Neural progenitor cell (in vitro differentiated cells): ENCODE measurements at regions not wholly inside any gene's neighbourhood (a gene's known extent, or its start where the extent isn't known, plus 50 kb on each side); places are given as distances from the start of the nearest gene placed in this dataset.

Source experiments
- DNase-seq: peaks from one replicate; pipeline ENCODE4 v3.0.0-alpha.2; 2016; ENCODE audit warnings: low spot score
- H2AFZ ChIP-seq: fragments of 200-600 bp; sonication (generic); replicated peaks from 2 replicates; pipeline ENCODE4 v1.6.1; 2016; ENCODE audit warnings: antibody characterized with exemption
- H3F3A ChIP-seq: fragments of 200-600 bp; sonication (generic); 2 replicates; pipeline ENCODE4 v1.6.1; 2016; ENCODE audit warnings: antibody characterized with exemption, low read depth
- H3K27ac ChIP-seq: fragments of 200-600 bp; sonication (generic); 2 replicates; pipeline ENCODE4 v1.5.1; 2016; ENCODE audit warnings: mild to moderate bottlenecking
- H3K27me3 ChIP-seq: fragments of 200-600 bp; sonication (generic); 2 replicates; pipeline ENCODE4 v1.6.1; 2016; ENCODE audit warnings: mild to moderate bottlenecking, moderate library complexity
- H3K36me3 ChIP-seq: fragments of 200-600 bp; sonication (generic); 2 replicates; pipeline ENCODE4 v1.5.1; 2016
- H3K4me1 ChIP-seq: fragments of 200-600 bp; sonication (generic); 2 replicates; pipeline ENCODE4 v1.6.1; 2016; ENCODE audit warnings: mixed run types
- H3K4me2 ChIP-seq: fragments of 200-600 bp; sonication (generic); 2 replicates; pipeline ENCODE4 v1.6.1; 2016
- H3K4me3 ChIP-seq: fragments of 200-600 bp; sonication (generic); 2 replicates; pipeline ENCODE4 v1.5.1; 2016
- H3K79me2 ChIP-seq: fragments of 200-600 bp; sonication (generic); 2 replicates; pipeline ENCODE4 v1.6.1; 2016; ENCODE audit warnings: low read depth
- H3K9ac ChIP-seq: fragments of 200-600 bp; sonication (generic); 2 replicates; pipeline ENCODE4 v1.6.1; 2016
- H3K9me3 ChIP-seq: fragments of 200-600 bp; sonication (generic); 2 replicates; pipeline ENCODE4 v1.5.1; 2016; ENCODE audit warnings: low read depth
- H4K20me1 ChIP-seq: fragments of 200-600 bp; sonication (generic); 2 replicates; pipeline ENCODE4 v1.6.1; 2016; ENCODE audit warnings: low read depth
- H3K27ac Mint-ChIP-seq: 3 replicates; pipeline ENCODE4 v1.8.0; 2021; ENCODE audit warnings: mixed read lengths
- H3K27me3 Mint-ChIP-seq: 2 replicates; pipeline ENCODE4 v1.8.0; 2022; ENCODE audit warnings: low read depth, mild to moderate bottlenecking, inconsistent platforms, moderate library complexity, mixed read lengths; ENCODE audit not compliant: insufficient read depth
- H3K36me3 Mint-ChIP-seq: 3 replicates; pipeline ENCODE4 v1.8.0; 2021; ENCODE audit warnings: mixed read lengths
- H3K4me1 Mint-ChIP-seq: 3 replicates; pipeline ENCODE4 v1.8.0; 2021; ENCODE audit warnings: mixed read lengths
- H3K4me3 Mint-ChIP-seq: 3 replicates; pipeline ENCODE4 v1.8.0; 2021; ENCODE audit warnings: mild to moderate bottlenecking, moderate library complexity, mixed read lengths
- H3K9me3 Mint-ChIP-seq: 3 replicates; pipeline ENCODE4 v1.8.0; 2020; ENCODE audit warnings: mixed read lengths
- EZH2 ChIP-seq: fragments of 200-600 bp; sonication (generic); IDR thresholded peaks from 2 replicates; pipeline ENCODE4 v1.6.1; 2017; ENCODE audit warnings: antibody characterized with exemption, mild to moderate bottlenecking, moderate library complexity
- EZH2phosphoT487 ChIP-seq: fragments of 200-600 bp; sonication (generic); IDR thresholded peaks from 2 replicates; pipeline ENCODE4 v1.6.1; 2017; ENCODE audit warnings: antibody characterized with exemption
- TF ChIP-seq, protein P1 (sequence below): fragments of 200-600 bp; sonication (generic); IDR thresholded peaks from 2 replicates; pipeline ENCODE4 v1.5.1; 2017; ENCODE audit warnings: antibody characterized with exemption, mild to moderate bottlenecking

DNA sequence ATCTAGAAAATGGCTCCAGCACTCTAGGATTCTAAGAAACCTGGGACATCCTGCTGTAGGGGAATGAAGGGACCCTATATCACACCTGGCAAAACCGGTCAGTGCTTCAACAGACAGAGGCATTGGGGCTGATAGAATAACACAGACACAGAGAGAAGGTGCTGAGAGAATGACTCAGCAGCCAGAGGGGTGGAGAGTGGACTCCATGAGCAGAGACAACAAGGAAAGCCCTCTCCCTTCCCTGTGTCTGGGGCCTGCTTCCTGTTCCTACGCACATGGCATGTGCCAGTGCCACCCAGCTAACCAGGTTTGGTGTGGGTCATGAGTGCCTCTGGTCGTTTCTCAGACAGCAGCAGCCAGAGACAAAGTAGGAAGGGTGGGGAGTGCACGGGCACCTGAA is 140.3 kb downstream of the CCT6B start:
- Histone ChIP-seq H3K9me3 (no peaks in the 10 kb centered on the region), H3K27me3 (peaks cover 68% of the 10 kb centered on the region), H3K4me2 (peak overlapping the region; percentile 69), H2AFZ (no peak overlapping the region), H3F3A (peaks cover 10% of the 10 kb centered on the region), H3K4me1 (peaks cover 23% of the 10 kb centered on the region), H3K79me2 (no peaks in the 10 kb centered on the region), H3K36me3 (no peaks in the 10 kb centered on the region), H3K9ac (no peak overlapping the region), H4K20me1 (peaks cover 10% of the 10 kb centered on the region), H3K27ac (no peak overlapping the region), H3K4me3 (no peak overlapping the region)
- TF ChIP-seq EZH2 (no peak), EZH2phosphoT487 (no peak)
- TF ChIP-seq, protein P1, sequence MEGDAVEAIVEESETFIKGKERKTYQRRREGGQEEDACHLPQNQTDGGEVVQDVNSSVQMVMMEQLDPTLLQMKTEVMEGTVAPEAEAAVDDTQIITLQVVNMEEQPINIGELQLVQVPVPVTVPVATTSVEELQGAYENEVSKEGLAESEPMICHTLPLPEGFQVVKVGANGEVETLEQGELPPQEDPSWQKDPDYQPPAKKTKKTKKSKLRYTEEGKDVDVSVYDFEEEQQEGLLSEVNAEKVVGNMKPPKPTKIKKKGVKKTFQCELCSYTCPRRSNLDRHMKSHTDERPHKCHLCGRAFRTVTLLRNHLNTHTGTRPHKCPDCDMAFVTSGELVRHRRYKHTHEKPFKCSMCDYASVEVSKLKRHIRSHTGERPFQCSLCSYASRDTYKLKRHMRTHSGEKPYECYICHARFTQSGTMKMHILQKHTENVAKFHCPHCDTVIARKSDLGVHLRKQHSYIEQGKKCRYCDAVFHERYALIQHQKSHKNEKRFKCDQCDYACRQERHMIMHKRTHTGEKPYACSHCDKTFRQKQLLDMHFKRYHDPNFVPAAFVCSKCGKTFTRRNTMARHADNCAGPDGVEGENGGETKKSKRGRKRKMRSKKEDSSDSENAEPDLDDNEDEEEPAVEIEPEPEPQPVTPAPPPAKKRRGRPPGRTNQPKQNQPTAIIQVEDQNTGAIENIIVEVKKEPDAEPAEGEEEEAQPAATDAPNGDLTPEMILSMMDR, result no peak
- no peaks in the 10 kb centered on the region for H3K36me3 Mint-ChIP-seq
- no peak for DNase-seq
- peaks cover 44% of the 10 kb centered on the region for H3K4me1 Mint-ChIP-seq
- H3K4me3 Mint-ChIP-seq, result no peak overlapping the region
- H3K27ac Mint-ChIP-seq, result no peak overlapping the region
- peaks cover 21% of the 10 kb centered on the region for H3K27me3 Mint-ChIP-seq
- no peaks in the 10 kb centered on the region for H3K9me3 Mint-ChIP-seq

DNA sequence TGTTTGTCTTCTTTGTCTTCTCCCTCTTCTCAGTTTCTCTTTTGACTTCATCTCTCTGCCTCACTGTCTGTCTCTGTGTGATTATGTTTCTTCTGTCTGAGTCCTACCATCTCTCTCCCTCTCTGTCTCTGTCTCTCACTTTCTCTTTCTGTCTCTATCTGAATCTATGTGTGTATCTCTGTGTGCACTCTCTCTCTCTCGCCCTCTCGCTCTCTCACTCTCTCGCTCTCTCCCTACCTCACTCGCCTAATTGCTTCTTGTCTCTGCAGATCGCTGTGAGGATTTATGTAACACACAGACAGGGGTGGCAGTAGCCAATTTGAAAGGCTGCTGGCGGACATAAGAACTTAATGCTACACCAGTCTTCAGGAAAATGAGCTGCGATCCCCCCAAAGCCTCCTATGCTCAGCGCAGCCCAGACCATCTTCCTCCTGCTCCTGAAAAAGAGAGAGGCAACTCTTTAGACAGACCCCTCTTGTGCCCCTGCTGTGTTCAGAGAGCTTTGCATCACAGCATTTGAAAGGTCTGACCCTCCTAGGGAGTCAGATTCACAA is 140.9 kb downstream of the CCT6B start:
- Mint-ChIP-seq H3K9me3 (no peaks in the 10 kb centered on the region), H3K4me3 (no peak overlapping the region), H3K27ac (no peak overlapping the region), H3K27me3 (peaks cover 18% of the 10 kb centered on the region), H3K4me1 (peaks cover 50% of the 10 kb centered on the region), H3K36me3 (no peaks in the 10 kb centered on the region)
- Histone ChIP-seq H3K9ac (no peak overlapping the region), H2AFZ (peak overlapping the region; percentile 50), H3F3A (peaks cover 10% of the 10 kb centered on the region), H3K4me2 (peak overlapping the region; percentile 69), H3K4me1 (peaks cover 23% of the 10 kb centered on the region), H4K20me1 (peaks cover 10% of the 10 kb centered on the region), H3K27me3 (peaks cover 74% of the 10 kb centered on the region), H3K36me3 (no peaks in the 10 kb centered on the region), H3K9me3 (no peaks in the 10 kb centered on the region), H3K27ac (no peak overlapping the region), H3K79me2 (no peaks in the 10 kb centered on the region), H3K4me3 (no peak overlapping the region)
- TF ChIP-seq EZH2 (no peak), EZH2phosphoT487 (no peak)
- TF ChIP-seq, protein P1, result no peak
- peak; percentile 37 for DNase-seq

DNA sequence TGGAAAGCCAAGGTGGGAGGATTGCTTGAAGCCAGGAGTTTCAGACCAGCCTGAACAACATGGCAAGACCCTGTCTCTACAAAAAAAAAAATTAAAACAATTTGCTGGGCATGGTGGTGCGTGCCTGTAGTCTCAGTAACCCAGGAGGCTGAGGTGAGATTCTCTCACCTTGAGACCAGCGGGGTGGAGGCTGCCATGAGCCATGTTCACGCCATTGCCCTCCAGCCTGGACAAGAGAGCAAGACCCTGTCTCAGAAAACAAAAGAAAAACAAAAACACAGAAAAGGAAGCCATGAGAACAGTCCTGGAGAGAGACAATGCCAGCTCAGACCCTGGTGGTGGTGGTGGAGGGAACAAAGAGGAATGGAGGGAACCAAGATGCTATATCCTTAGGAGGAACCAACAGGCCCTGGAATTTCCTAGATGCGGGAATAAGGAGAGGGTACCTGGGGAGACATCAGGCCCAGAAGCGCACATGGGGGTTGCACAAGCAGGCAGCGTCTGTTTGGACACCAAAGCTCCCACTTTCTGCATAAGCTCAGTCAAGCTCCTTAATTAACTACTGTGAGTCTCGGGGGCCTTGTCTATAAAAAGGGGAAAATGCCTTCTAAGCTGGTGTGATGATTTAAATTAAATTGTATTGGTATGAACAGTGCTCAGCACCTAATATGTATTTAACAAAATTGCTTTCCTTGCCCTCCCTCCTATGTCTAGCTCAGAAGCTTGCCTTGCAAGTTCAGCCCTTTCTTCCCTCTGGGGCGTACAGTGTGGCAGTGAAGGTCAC is 143.8 kb downstream of the CCT6B start:
- Mint-ChIP-seq H3K27me3 (peaks cover 19% of the 10 kb centered on the region), H3K4me3 (no peak overlapping the region), H3K9me3 (no peaks in the 10 kb centered on the region), H3K27ac (no peak overlapping the region), H3K36me3 (no peaks in the 10 kb centered on the region), H3K4me1 (peaks cover 61% of the 10 kb centered on the region)
- peaks cover 92% of the 10 kb centered on the region for H3K27me3 ChIP-seq
- no peak overlapping the region for H3K4me2 ChIP-seq
- H3K36me3 ChIP-seq, result no peaks in the 10 kb centered on the region
- no peak overlapping the region for H3K9ac ChIP-seq
- H3K27ac ChIP-seq, result no peak overlapping the region
- H3K9me3 ChIP-seq, result no peaks in the 10 kb centered on the region
- H3K79me2 ChIP-seq, result no peaks in the 10 kb centered on the region
- H3K4me1 ChIP-seq, result peaks cover 23% of the 10 kb centered on the region
- no peak for TF ChIP-seq EZH2
- TF ChIP-seq EZH2phosphoT487, result no peak
- TF ChIP-seq, protein P1, result no peak
- DNase-seq, result no peak
- H3K4me3 ChIP-seq, result no peak overlapping the region
- H2AFZ ChIP-seq, result no peak overlapping the region
- peaks cover 10% of the 10 kb centered on the region for H4K20me1 ChIP-seq
- peaks cover 10% of the 10 kb centered on the region for H3F3A ChIP-seq
